Heart right ventricle (tissue), 16 donors: ENCODE measurements at regions not wholly inside any gene's neighbourhood (a gene's known extent, or its start where the extent isn't known, plus 50 kb on each side); places are given as distances from the start of the nearest gene placed in this dataset.

Experiments
- ATAC-seq, 8 donors: fragments of 200-7000 bp; cut with Tn5 transposase; one replicate each; pipeline ENCODE4 v1.9.1; 2020; ENCODE audit warnings: mild to moderate bottlenecking in 8 of 8, moderate library complexity in 8 of 8, moderate number of reproducible peaks in 1 of 8
- DNase-seq, 2 donors: peaks; one replicate each; pipeline ENCODE4 v3.0.0-alpha.2; 2020
- H3K27ac ChIP-seq, 10 donors: fragments of 200-600 bp; sonication (generic) in 2 of 10; one replicate each; pipeline versions ENCODE4 v1.5.0 to v1.8.0; 2020 to 2022; ENCODE audit warnings: mild to moderate bottlenecking in 3 of 10
- H3K27me3 ChIP-seq, 7 donors: fragments of 200-600 bp; one replicate each; pipeline ENCODE4 v1.8.0; 2021 to 2022; ENCODE audit warnings: mild to moderate bottlenecking in 2 of 7
- H3K36me3 ChIP-seq, 9 donors: fragments of 200-600 bp; sonication (generic) in 1 of 9; one replicate each; pipeline versions ENCODE4 v1.5.0 to v1.8.0; 2020 to 2022; ENCODE audit warnings: mild to moderate bottlenecking in 2 of 9
- H3K4me1 ChIP-seq, 9 donors: fragments of 200-600 bp; sonication (generic) in 1 of 9; one replicate each; pipeline versions ENCODE4 v1.5.0 to v1.8.0; 2020 to 2022; ENCODE audit warnings: mild to moderate bottlenecking in 4 of 9
- H3K4me3 ChIP-seq, 10 donors: fragments of 200-600 bp; sonication (generic) in 2 of 10; one replicate each; pipeline versions ENCODE4 v1.5.0 to v1.8.0; 2020 to 2022; ENCODE audit warnings: mild to moderate bottlenecking in 7 of 10, moderate library complexity in 2 of 10
- H3K9me3 ChIP-seq, 11 donors: fragments of 200-600 bp in 10 of 11; sonication (generic) in 2 of 11; one replicate each; pipeline versions ENCODE4 v1.5.0 to v1.8.0; 2013 to 2022; ENCODE audit warnings: mild to moderate bottlenecking in 2 of 11, control low read depth in 1 of 11, moderate library complexity in 1 of 11
- WGBS, 2 donors: extraction: QIAGEN DNeasy Blood & Tissue Kit; methylation state at CpG; one replicate each; pipeline ENCODE4 v1.1.7; 2013; ENCODE audit warnings: inconsistent platforms in 1 of 2; 5-methylcytosine and 5-hydroxymethylcytosine counted together
- intact Hi-C, 10 donors: fragments of 100-400 bp; cut with DNase I; formaldehyde crosslinking; loops; one replicate each; pipeline versions ENCODE4 v1.11.1 to v1.14.2; 2022
- TF ChIP-seq, protein P1 (sequence below), 9 donors: fragments of 200-600 bp; sonication (generic) in 2 of 9; IDR thresholded peaks; one replicate each; pipeline versions ENCODE4 v1.5.0 to v1.8.0; 2021 to 2022; ENCODE audit warnings: antibody characterized with exemption in 9 of 9, mild to moderate bottlenecking in 5 of 9, moderate library complexity in 1 of 9
- donor health status: Arrhythmogenic right ventricular cardiomyopathy.
- donor health status: ischemic (EF 13 %, LVEDD 7.1; RV severe dilation, severe dysfunction).
- donor health status: healthy with polysubstance abuse.
- donor health status: DM: no; HTN: yes; CAD: no.
- donor health status: DM: no; HTN: no; CAD: no.
- donor health status: ischemic (EF 25% LVEDD 6.9; RV normal size, moderate dysfunction).
- donor health status: ischemic (EF 25% LVEDD 5.7; RV mildly dilated, moderate dysfunction).
- donor health status: healthy.
- donor health status: DM: yes; HTN: yes; CAD: no.
- donor health status: Ischemic cardiomyopathy.
- donor health status: ischemic (EF 35%, LVEDD 5.7; RV mildly dilated, moderate dysfunction).
- donor health status: nonischemic (EF 11% LVEDD 7.7; RV severe dilation, severe dysfunction).
- donor health status: DM: yes; HTN: yes; CAD: no.
- donor health status: PGD.
- donor health status: ischemic (EF 29% LVEDD 5.4; RV normal size, mild dysfunction).
- donor health status: nonischemic (EF 23%, LVEDD 6.1; RV moderate dilation, normal function).

DNA sequence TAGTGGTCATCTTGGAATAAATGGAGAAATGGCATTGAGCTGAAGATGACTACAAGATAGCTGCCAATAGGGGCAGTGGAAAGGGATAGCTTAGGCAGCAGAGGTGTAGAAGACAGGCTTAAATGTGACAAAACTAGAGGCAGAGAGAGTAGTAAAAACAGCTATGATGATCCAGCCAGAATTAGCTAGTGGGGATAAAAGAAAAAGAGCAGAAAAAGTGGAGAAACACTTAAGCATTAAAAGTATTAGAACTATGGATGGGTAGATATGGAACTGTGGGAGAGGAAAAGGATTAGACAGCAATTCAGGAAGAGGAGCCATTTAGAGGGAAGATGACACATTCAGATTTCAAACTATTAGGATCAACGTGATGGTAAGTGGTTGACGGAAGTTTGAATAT is 202.5 kb upstream of the SAMSN1 start:
- no peak overlapping the region for H3K4me3 ChIP-seq
- no peak for DNase-seq
- peaks cover 0 to 4% (median 0%) of the 10 kb centered on the region in 11 donors for H3K9me3 ChIP-seq
- no peaks in the 10 kb centered on the region for H3K27me3 ChIP-seq
- ATAC-seq, result no peak
- intact Hi-C loops, result no loop called here
- no peaks in the 10 kb centered on the region for H3K36me3 ChIP-seq
- H3K27ac ChIP-seq, result no peak overlapping the region
- no peaks in the 10 kb centered on the region for H3K4me1 ChIP-seq
- WGBS, 2 donors, result 81 to 82% methylated on average over 2 of the region's 2 CpGs
- TF ChIP-seq, protein P1, sequence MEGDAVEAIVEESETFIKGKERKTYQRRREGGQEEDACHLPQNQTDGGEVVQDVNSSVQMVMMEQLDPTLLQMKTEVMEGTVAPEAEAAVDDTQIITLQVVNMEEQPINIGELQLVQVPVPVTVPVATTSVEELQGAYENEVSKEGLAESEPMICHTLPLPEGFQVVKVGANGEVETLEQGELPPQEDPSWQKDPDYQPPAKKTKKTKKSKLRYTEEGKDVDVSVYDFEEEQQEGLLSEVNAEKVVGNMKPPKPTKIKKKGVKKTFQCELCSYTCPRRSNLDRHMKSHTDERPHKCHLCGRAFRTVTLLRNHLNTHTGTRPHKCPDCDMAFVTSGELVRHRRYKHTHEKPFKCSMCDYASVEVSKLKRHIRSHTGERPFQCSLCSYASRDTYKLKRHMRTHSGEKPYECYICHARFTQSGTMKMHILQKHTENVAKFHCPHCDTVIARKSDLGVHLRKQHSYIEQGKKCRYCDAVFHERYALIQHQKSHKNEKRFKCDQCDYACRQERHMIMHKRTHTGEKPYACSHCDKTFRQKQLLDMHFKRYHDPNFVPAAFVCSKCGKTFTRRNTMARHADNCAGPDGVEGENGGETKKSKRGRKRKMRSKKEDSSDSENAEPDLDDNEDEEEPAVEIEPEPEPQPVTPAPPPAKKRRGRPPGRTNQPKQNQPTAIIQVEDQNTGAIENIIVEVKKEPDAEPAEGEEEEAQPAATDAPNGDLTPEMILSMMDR (IDR thresholded peaks at IDR 0.05), result no peak

DNA sequence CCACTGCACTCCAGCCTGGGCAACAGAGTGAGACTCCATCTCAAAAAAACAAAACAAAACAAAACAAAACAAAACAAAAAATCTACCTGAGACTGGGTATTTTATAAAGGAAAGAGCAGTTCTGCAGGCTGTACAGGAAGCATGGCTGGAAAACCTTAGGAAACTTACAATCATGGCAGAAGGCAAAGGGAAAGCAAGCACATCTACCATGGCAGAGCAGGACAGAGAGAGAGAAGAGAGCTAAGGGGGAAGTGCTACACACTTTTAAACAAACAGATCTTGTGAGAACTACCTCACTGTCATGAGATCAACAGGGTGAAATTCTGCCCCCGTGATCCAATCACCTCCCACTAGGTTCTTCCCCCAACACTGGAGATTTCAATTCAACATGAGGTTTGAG is 198.3 kb upstream of the SAMSN1 start:
- 92 to 95% methylated on average over 1 of the region's 1 CpG for WGBS, 2 donors
- Histone ChIP-seq H3K36me3 (no peaks in the 10 kb centered on the region), H3K4me1 (no peaks in the 10 kb centered on the region), H3K27me3 (no peaks in the 10 kb centered on the region), H3K4me3 (no peak overlapping the region), H3K27ac (no peak overlapping the region), H3K9me3 (peaks cover 0 to 4% (median 0%) of the 10 kb centered on the region in 11 donors)
- TF ChIP-seq, protein P1 (IDR thresholded peaks at IDR 0.05), result no peak
- DNase-seq, result no peak
- intact Hi-C loops, result no loop called here
- ATAC-seq, result no peak

DNA sequence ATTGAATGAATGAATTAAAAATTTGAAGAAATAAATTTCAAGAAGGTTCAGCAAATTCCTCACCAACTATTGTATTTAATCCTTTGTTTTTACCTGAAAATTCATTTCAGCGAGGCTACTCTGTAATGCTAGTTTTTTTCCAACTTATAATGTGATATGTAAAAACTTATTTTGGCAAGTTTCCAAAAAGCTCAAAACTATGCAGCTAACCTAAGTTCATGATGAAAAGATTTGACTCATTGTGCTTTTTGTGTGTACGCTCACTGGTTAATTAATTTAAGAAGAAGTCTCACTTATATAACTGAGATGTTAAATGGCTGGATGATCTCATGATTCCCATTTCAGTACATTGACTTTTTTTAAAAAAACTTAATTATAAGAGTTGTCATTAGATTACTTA is 196.0 kb upstream of the SAMSN1 start:
- TF ChIP-seq, protein P1 (IDR thresholded peaks at IDR 0.05), result no peak
- H3K9me3 ChIP-seq, result peaks cover 0 to 4% (median 0%) of the 10 kb centered on the region in 11 donors
- H3K36me3 ChIP-seq, result no peaks in the 10 kb centered on the region
- 81 to 83% methylated on average over 2 of the region's 2 CpGs for WGBS, 2 donors
- intact Hi-C loops, result no loop called here
- no peak for DNase-seq
- ATAC-seq, result no peak
- no peaks in the 10 kb centered on the region for H3K27me3 ChIP-seq
- H3K27ac ChIP-seq, result no peak overlapping the region
- no peak overlapping the region for H3K4me3 ChIP-seq
- peaks cover 0 to 6% (median 0%) of the 10 kb centered on the region in 9 donors for H3K4me1 ChIP-seq

DNA sequence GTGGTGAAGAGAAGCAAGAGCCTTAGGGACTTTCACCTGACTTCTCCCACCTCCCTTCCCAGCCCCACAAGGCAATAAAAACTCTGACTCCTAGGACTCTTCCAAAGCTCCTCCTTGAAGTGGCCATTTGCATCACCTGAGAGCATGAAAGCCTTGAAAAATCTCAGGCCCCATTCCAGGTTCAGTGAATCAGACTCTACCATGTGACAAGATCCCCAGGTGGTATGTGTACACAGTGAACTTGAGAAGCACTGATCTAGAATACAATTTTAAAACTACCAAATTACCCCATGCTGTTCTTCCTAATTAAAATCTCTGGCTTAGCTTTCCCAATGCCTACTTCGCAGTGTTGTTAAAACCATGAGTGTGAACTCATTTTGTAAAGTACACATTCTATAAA is 195.1 kb upstream of the SAMSN1 start:
- H3K36me3 ChIP-seq, result no peaks in the 10 kb centered on the region
- H3K27me3 ChIP-seq, result no peaks in the 10 kb centered on the region
- no peak overlapping the region for H3K4me3 ChIP-seq
- DNase-seq, result no peak
- ATAC-seq, result no peak
- 93 to 95% methylated on average over 1 of the region's 1 CpG for WGBS, 2 donors
- intact Hi-C loops, result no loop called here
- H3K4me1 ChIP-seq, result peaks cover 0 to 6% (median 0%) of the 10 kb centered on the region in 9 donors
- no peak overlapping the region for H3K27ac ChIP-seq
- peaks cover 0 to 4% (median 0%) of the 10 kb centered on the region in 11 donors for H3K9me3 ChIP-seq
- TF ChIP-seq, protein P1 (IDR thresholded peaks at IDR 0.05), result no peak
